ENCODE measurements at regions not wholly inside any gene's neighbourhood (a gene's known extent, or its start where the extent isn't known, plus 50 kb on each side); places are given as distances from the start of the nearest gene placed in this dataset.

DNA sequence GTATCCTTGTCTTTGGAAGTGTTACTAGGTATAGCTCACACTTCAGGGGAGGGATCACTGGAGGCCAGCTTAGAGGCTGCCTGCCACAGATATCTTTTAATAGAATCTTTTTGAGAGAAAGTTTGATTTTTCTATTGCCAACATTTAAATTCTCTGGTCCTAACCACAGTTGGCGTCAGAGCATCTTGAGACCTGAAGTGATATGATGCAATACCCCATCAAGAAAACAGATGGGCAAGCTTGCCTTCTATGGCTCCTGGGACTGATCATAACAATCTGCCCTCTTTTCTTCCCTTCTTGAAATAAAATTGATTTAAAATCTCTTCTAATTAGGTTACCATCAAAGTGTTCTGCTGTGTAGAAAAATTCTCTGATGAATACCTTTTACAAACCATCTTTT, 105.5 kb upstream of the ACKR3 start:
- H3K27me3 ChIP-seq (ENCODE audit: insufficient read depth, poor library complexity, severe bottlenecking) = no peaks in the 10 kb centered on the region
- H3K27ac ChIP-seq (replicated peaks) = no peak overlapping the region
- H3K4me3 ChIP-seq (replicated peaks; ENCODE audit: insufficient read depth, low read length) = no peak overlapping the region
- no peak for TF ChIP-seq POLR2AphosphoS5 (IDR thresholded peaks at IDR 0.05; ENCODE audit: low read depth)
- DNase-seq (ENCODE audit: low read depth in 1 of 2, low spot score in 1 of 2) = no peak

DNA sequence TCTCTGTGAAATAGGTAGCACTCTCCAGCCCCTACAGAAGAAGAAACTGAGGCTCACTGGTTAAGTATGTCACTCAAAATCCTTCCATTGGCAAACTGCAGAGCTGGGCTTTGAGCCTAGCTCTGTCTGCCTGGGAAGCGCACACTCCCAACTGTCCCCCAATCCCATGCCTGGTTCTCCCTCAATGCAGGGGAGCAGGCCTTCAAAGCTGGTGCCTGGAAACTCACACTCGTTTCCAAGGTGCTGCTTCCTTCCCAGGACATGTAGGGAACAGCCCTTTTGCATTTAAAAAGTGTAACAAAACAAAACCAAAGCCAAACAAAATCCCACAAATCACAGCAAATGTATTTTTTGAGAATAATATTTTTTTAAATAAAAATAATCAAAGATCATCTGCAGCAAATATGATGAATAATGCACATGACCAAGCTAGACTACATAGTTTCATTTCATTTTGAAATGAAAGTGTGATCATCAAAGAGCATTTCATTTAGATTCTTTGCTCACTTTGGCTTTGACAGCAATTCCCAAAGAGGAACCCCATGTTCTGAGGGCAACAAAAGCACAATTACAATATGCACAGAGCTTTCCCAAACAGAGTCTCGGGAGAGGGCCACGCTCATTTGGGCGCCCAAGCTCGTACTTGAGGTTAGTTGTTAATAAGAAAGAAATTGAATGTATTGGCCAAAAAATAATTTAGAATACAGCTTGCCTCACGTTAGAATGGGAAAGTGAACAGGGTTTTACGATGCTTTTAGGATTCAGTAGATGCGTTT, 96.7 kb upstream of the ACKR3 start:
- no peaks in the 10 kb centered on the region for H3K27me3 ChIP-seq (ENCODE audit: insufficient read depth, poor library complexity, severe bottlenecking)
- DNase-seq (ENCODE audit: low read depth in 1 of 2, low spot score in 1 of 2) = no peak
- no peak overlapping the region for H3K27ac ChIP-seq (replicated peaks)
- TF ChIP-seq POLR2AphosphoS5 (IDR thresholded peaks at IDR 0.05; ENCODE audit: low read depth) (no peak), SPI1 (IDR thresholded peaks at IDR 0.05; ENCODE audit: borderline replicate concordance, low read depth) (no peak), GABPA (IDR thresholded peaks at IDR 0.05; ENCODE audit: low read depth) (no peak)
- TF ChIP-seq, protein P1, sequence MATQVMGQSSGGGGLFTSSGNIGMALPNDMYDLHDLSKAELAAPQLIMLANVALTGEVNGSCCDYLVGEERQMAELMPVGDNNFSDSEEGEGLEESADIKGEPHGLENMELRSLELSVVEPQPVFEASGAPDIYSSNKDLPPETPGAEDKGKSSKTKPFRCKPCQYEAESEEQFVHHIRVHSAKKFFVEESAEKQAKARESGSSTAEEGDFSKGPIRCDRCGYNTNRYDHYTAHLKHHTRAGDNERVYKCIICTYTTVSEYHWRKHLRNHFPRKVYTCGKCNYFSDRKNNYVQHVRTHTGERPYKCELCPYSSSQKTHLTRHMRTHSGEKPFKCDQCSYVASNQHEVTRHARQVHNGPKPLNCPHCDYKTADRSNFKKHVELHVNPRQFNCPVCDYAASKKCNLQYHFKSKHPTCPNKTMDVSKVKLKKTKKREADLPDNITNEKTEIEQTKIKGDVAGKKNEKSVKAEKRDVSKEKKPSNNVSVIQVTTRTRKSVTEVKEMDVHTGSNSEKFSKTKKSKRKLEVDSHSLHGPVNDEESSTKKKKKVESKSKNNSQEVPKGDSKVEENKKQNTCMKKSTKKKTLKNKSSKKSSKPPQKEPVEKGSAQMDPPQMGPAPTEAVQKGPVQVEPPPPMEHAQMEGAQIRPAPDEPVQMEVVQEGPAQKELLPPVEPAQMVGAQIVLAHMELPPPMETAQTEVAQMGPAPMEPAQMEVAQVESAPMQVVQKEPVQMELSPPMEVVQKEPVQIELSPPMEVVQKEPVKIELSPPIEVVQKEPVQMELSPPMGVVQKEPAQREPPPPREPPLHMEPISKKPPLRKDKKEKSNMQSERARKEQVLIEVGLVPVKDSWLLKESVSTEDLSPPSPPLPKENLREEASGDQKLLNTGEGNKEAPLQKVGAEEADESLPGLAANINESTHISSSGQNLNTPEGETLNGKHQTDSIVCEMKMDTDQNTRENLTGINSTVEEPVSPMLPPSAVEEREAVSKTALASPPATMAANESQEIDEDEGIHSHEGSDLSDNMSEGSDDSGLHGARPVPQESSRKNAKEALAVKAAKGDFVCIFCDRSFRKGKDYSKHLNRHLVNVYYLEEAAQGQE (IDR thresholded peaks at IDR 0.05; ENCODE audit: insufficient replicate concordance, low read depth) = no peak
- TF ChIP-seq, protein P2, sequence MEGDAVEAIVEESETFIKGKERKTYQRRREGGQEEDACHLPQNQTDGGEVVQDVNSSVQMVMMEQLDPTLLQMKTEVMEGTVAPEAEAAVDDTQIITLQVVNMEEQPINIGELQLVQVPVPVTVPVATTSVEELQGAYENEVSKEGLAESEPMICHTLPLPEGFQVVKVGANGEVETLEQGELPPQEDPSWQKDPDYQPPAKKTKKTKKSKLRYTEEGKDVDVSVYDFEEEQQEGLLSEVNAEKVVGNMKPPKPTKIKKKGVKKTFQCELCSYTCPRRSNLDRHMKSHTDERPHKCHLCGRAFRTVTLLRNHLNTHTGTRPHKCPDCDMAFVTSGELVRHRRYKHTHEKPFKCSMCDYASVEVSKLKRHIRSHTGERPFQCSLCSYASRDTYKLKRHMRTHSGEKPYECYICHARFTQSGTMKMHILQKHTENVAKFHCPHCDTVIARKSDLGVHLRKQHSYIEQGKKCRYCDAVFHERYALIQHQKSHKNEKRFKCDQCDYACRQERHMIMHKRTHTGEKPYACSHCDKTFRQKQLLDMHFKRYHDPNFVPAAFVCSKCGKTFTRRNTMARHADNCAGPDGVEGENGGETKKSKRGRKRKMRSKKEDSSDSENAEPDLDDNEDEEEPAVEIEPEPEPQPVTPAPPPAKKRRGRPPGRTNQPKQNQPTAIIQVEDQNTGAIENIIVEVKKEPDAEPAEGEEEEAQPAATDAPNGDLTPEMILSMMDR (IDR thresholded peaks at IDR 0.05; ENCODE audit: insufficient read depth, low read length) = no peak
- no peak overlapping the region for H3K4me3 ChIP-seq (replicated peaks; ENCODE audit: insufficient read depth, low read length)

DNA sequence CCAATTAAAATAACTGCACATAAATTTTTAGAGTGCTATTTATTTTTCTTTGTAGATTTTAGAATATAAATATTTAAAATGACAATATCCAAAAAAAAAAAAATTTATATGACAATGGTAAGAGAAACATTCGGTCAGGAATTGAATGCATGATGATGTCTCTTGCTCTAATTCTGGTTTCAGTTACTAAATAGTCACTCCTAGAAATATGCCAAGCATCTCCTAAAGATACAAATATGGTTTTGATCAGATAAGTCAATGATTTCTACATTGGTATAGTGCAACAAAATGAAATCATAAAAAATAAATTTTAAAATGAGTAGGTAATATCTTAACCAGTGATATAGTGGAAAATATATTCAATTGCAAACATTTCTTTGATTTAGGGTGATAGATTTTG, 95.9 kb upstream of the ACKR3 start:
- Histone ChIP-seq H3K4me3 (replicated peaks; ENCODE audit: insufficient read depth, low read length) (no peak overlapping the region), H3K27me3 (ENCODE audit: insufficient read depth, poor library complexity, severe bottlenecking) (no peaks in the 10 kb centered on the region), H3K27ac (replicated peaks) (no peak overlapping the region)
- no peak for DNase-seq (ENCODE audit: low read depth in 1 of 2, low spot score in 1 of 2)
- TF ChIP-seq POLR2AphosphoS5 (IDR thresholded peaks at IDR 0.05; ENCODE audit: low read depth) (no peak), GABPA (IDR thresholded peaks at IDR 0.05; ENCODE audit: low read depth) (no peak), SPI1 (IDR thresholded peaks at IDR 0.05; ENCODE audit: borderline replicate concordance, low read depth) (no peak)
- TF ChIP-seq, protein P1 (IDR thresholded peaks at IDR 0.05; ENCODE audit: insufficient replicate concordance, low read depth) = no peak
- TF ChIP-seq, protein P2 (IDR thresholded peaks at IDR 0.05; ENCODE audit: insufficient read depth, low read length) = no peak

DNA sequence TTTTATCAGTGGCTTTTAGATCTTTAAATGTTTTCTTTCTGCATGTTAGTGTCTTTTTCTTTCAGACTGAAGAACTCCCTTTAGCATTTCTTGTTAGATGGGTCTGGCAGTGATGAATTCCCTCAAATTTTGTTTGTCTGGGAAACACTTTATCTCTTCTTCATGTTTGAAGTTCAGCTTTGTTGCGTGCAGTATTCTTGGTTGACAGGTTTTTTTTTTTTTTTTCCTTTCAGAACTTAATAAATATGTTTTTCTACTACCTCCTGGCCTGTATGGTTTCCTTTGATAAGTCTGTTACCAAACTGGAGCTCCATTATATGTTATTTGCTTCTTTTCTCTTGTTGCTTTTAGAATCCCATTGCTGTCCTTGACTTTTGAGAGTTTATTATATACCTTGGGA, 89.8 kb upstream of the ACKR3 start:
- TF ChIP-seq SPI1 (IDR thresholded peaks at IDR 0.05; ENCODE audit: borderline replicate concordance, low read depth) (no peak), GABPA (IDR thresholded peaks at IDR 0.05; ENCODE audit: low read depth) (no peak), POLR2AphosphoS5 (IDR thresholded peaks at IDR 0.05; ENCODE audit: low read depth) (no peak)
- TF ChIP-seq, protein P2 (IDR thresholded peaks at IDR 0.05; ENCODE audit: insufficient read depth, low read length) = no peak
- TF ChIP-seq, protein P1 (IDR thresholded peaks at IDR 0.05; ENCODE audit: insufficient replicate concordance, low read depth) = no peak
- no peak for DNase-seq (ENCODE audit: low read depth in 1 of 2, low spot score in 1 of 2)
- Histone ChIP-seq H3K27me3 (ENCODE audit: insufficient read depth, poor library complexity, severe bottlenecking) (no peaks in the 10 kb centered on the region), H3K27ac (replicated peaks) (no peak overlapping the region), H3K4me3 (replicated peaks; ENCODE audit: insufficient read depth, low read length) (no peak overlapping the region)

All from HL-60 (cell line).